ENCODE measurements at regions not wholly inside any gene's neighbourhood (a gene's known extent, or its start where the extent isn't known, plus 50 kb on each side); places are given as distances from the start of the nearest gene placed in this dataset.

DNA sequence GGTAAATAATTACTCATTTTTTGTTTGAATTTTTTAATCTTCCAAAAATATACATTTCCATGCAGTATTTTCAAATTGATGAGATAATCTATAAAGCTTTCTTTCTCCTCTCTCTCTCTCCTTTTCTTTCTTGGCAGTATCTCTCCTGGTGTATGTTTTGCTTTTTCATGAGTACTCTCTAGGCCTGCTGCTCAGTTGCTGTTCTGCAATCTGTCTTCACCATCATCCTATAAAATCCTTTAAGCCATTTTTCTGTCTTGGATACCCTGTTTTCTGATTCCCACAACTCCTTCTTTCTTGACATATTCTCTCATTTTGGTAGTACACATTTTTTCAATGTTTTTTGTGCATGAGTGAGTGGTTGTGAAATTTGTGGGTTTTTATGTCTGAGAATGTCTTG, 1558.1 kb upstream of the LRRTM3 start:
- no peak for TF ChIP-seq ZFP30 (CRISPR knock-in tag; IDR thresholded peaks at IDR 0.05)
- TF ChIP-seq, protein P1, sequence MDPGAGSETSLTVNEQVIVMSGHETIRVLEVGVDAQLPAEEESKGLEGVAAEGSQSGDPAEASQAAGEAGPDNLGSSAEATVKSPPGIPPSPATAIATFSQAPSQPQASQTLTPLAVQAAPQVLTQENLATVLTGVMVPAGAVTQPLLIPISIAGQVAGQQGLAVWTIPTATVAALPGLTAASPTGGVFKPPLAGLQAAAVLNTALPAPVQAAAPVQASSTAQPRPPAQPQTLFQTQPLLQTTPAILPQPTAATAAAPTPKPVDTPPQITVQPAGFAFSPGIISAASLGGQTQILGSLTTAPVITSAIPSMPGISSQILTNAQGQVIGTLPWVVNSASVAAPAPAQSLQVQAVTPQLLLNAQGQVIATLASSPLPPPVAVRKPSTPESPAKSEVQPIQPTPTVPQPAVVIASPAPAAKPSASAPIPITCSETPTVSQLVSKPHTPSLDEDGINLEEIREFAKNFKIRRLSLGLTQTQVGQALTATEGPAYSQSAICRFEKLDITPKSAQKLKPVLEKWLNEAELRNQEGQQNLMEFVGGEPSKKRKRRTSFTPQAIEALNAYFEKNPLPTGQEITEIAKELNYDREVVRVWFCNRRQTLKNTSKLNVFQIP (CRISPR knock-in tag; IDR thresholded peaks at IDR 0.05; ENCODE audit: borderline replicate concordance, low read depth), result no peak
- TF ChIP-seq ARNTL (CRISPR knock-in tag; IDR thresholded peaks at IDR 0.05; ENCODE audit: borderline replicate concordance, low read depth), result no peak
- no peak for TF ChIP-seq CSDC2 (CRISPR knock-in tag; IDR thresholded peaks at IDR 0.05)
- TF ChIP-seq, protein P2, sequence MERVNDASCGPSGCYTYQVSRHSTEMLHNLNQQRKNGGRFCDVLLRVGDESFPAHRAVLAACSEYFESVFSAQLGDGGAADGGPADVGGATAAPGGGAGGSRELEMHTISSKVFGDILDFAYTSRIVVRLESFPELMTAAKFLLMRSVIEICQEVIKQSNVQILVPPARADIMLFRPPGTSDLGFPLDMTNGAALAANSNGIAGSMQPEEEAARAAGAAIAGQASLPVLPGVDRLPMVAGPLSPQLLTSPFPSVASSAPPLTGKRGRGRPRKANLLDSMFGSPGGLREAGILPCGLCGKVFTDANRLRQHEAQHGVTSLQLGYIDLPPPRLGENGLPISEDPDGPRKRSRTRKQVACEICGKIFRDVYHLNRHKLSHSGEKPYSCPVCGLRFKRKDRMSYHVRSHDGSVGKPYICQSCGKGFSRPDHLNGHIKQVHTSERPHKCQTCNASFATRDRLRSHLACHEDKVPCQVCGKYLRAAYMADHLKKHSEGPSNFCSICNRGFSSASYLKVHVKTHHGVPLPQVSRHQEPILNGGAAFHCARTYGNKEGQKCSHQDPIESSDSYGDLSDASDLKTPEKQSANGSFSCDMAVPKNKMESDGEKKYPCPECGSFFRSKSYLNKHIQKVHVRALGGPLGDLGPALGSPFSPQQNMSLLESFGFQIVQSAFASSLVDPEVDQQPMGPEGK (CRISPR knock-in tag; IDR thresholded peaks at IDR 0.05; ENCODE audit: borderline replicate concordance), result no peak
- TF ChIP-seq ESRRG (CRISPR knock-in tag; IDR thresholded peaks at IDR 0.05), result no peak
- no peak for TF ChIP-seq ZFP3 (CRISPR knock-in tag; IDR thresholded peaks at IDR 0.05)
- no peak for TF ChIP-seq OSR1 (CRISPR knock-in tag; IDR thresholded peaks at IDR 0.05)
- TF ChIP-seq RARB (CRISPR knock-in tag; IDR thresholded peaks at IDR 0.05), result no peak
- no peak for TF ChIP-seq ISL1 (CRISPR knock-in tag; IDR thresholded peaks at IDR 0.05)
- no peak for TF ChIP-seq TCF4 (CRISPR knock-in tag; IDR thresholded peaks at IDR 0.05; ENCODE audit: borderline replicate concordance)
- TF ChIP-seq PPARA (CRISPR knock-in tag; IDR thresholded peaks at IDR 0.05; ENCODE audit: borderline replicate concordance), result no peak
